ENCODE measurements at regions not wholly inside any gene's neighbourhood (a gene's known extent, or its start where the extent isn't known, plus 50 kb on each side); places are given as distances from the start of the nearest gene placed in this dataset.

DNA sequence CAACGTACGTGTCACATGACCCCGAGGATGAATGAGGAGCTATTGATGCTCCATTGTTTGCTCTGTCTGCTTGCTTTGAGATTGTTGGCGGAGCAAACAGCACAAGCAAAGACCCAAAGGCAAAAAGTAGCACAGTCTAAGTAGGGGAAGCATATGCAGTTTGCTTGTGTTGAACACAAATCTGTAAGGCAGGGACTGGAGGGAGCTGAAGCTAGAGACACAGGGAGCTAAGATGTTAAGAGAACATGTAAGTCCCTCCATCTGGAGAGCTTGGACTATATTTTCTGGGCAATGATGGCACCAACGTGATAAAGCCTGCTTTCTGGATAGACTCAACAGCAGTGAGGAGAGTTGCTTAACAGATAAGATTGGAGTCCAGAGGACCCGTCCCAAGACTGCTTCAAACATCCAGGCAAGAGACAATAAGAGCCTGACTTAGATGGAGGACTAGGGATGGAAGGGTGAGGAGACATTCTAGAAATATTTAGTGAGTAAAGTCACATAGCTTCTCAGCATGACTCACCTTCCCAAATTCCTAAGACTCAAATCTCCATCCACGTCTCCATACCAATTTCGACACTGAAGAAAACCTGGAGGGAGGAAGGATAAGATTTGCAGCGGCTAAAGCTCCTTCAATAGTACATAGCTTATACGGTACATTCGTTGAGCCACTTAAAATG, 88.1 kb upstream of the KLF7 start:
- H3K4me1 ChIP-seq = peaks cover 14 to 47% (median 42%) of the 10 kb centered on the region in 4 donors
- H3K4me3 ChIP-seq = no peak overlapping the region
- WGBS, 2 donors = 74 to 75% methylated on average over 11 of the region's 11 CpGs
- no peaks in the 10 kb centered on the region for H3K27me3 ChIP-seq
- TF ChIP-seq, protein P1, sequence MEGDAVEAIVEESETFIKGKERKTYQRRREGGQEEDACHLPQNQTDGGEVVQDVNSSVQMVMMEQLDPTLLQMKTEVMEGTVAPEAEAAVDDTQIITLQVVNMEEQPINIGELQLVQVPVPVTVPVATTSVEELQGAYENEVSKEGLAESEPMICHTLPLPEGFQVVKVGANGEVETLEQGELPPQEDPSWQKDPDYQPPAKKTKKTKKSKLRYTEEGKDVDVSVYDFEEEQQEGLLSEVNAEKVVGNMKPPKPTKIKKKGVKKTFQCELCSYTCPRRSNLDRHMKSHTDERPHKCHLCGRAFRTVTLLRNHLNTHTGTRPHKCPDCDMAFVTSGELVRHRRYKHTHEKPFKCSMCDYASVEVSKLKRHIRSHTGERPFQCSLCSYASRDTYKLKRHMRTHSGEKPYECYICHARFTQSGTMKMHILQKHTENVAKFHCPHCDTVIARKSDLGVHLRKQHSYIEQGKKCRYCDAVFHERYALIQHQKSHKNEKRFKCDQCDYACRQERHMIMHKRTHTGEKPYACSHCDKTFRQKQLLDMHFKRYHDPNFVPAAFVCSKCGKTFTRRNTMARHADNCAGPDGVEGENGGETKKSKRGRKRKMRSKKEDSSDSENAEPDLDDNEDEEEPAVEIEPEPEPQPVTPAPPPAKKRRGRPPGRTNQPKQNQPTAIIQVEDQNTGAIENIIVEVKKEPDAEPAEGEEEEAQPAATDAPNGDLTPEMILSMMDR (IDR thresholded peaks at IDR 0.05) = no peak
- TF ChIP-seq POLR2A (IDR thresholded peaks at IDR 0.05) = no peak
- no peak for TF ChIP-seq POLR2AphosphoS5 (IDR thresholded peaks at IDR 0.05)
- TF ChIP-seq EP300 (IDR thresholded peaks at IDR 0.05) = no peak
- ATAC-seq (ENCODE audit: low FRiP score in 2 of 2) (peak in 1 of 2 donors; percentile 55), DNase-seq (no peak)
- H3K36me3 ChIP-seq = no peaks in the 10 kb centered on the region
- H3K9me3 ChIP-seq = no peaks in the 10 kb centered on the region
- no peak overlapping the region for H3K27ac ChIP-seq

DNA sequence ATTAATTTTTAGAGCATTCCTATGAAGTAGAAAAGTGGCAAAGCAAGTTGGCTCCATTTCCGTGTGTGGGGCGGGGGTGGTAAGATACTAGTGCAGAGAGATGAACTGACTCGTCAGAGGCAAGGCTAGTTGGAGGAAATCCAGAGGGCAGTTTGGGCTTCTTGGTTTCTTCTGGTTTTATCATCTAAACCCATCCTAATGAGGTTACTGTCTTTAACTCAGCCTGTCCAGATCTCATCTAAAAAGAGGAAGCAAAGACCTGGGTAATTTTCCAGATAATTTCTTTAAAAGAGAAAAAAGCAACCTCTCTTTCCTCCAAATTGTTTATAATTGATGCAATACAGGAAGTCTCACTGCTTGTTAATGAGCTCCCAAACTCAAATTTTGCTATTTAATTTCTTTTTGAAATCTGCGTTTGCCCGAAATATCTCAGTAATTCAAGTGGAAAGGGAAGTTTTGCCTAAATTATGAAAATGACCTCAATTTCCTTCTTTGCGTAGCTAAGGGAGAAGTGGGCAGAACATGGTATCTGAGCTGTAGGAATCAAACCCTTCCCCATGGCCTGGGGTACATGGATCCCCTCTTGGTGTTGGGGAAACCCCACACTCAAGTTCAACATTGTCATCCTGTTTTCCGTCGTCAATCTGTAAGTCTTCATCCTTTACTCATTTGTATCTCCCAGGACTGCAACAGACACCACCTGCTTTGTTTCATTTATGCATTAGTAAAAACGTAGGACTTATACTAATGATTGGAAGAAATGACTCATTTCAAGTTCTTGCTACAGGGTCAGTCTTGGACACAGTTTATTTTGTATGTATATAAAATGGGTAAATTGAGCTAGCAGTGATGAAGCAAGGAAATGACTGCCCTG, 89.1 kb upstream of the KLF7 start:
- no peaks in the 10 kb centered on the region for H3K9me3 ChIP-seq
- H3K36me3 ChIP-seq = no peaks in the 10 kb centered on the region
- DNase-seq (no peak), ATAC-seq (ENCODE audit: low FRiP score in 2 of 2) (peak in 1 of 2 donors; percentile 47)
- no peak overlapping the region for H3K4me3 ChIP-seq
- peak overlapping the region in 2 of 4 donors; percentile 65 to 67 for H3K27ac ChIP-seq
- no peak for TF ChIP-seq POLR2A (IDR thresholded peaks at IDR 0.05)
- no peak for TF ChIP-seq EP300 (IDR thresholded peaks at IDR 0.05)
- TF ChIP-seq POLR2AphosphoS5 (IDR thresholded peaks at IDR 0.05) = no peak
- TF ChIP-seq, protein P1 (IDR thresholded peaks at IDR 0.05) = no peak
- H3K27me3 ChIP-seq = no peaks in the 10 kb centered on the region
- H3K4me1 ChIP-seq = peaks cover 19 to 54% (median 47%) of the 10 kb centered on the region in 4 donors
- 42 to 55% methylated on average over 9 of the region's 9 CpGs for WGBS, 2 donors

DNA sequence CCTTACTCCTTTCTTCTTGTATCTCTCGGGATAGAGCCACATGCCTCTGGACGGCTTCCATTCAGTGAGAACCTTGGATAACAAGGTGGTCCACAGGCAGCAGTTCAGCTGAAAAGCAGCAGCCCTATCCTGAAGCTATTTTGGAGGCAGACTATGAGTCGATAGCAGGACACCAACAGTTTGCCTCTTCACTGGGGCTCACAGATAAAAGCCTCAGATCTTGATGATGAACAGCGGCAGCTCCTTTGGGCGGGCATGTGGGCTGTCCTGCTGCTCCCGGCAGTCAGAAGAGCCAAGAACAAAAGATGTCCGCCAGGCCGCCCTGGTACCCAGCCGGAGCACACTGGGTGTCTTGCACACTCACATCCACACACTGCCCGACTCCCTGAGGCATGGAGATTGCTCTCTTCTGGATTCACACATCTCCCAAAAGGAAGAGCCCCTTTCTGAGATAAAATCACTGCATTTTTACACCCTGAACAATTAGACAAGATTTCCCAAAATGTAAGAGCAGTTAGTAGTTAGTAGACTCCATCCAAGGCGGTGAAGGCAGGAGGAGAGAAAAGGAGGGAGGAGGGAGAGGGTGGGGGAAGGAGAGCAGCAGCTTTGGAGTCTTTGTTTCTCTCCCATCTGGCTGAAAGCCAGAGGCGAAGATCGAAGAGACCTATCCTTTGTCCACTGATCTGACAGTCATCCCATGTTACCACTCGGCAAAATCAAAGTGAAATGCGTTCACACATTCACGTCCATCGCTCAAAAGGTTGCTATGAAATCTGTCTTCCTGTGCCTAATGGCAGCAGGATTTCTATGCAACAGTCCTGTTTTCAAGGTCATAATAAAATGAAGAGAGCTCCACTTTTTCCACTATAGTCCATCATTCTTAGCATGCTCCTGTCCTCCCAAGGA, 90.1 kb upstream of the KLF7 start:
- Histone ChIP-seq H3K4me3 (no peak overlapping the region), H3K4me1 (peaks cover 19 to 54% (median 45%) of the 10 kb centered on the region in 4 donors), H3K27ac (peak overlapping the region in 2 of 4 donors; percentile 65 to 67), H3K36me3 (no peaks in the 10 kb centered on the region), H3K27me3 (no peaks in the 10 kb centered on the region), H3K9me3 (no peaks in the 10 kb centered on the region)
- no peak for ATAC-seq (ENCODE audit: low FRiP score in 2 of 2)
- TF ChIP-seq, protein P1 (IDR thresholded peaks at IDR 0.05) = no peak
- TF ChIP-seq POLR2AphosphoS5 (IDR thresholded peaks at IDR 0.05) = no peak
- TF ChIP-seq EP300 (IDR thresholded peaks at IDR 0.05) = no peak
- no peak for TF ChIP-seq POLR2A (IDR thresholded peaks at IDR 0.05)
- DNase-seq = peak in 1 of 2 donors; percentile 41
- 84 to 90% methylated on average over 17 of the region's 17 CpGs for WGBS, 2 donors

DNA sequence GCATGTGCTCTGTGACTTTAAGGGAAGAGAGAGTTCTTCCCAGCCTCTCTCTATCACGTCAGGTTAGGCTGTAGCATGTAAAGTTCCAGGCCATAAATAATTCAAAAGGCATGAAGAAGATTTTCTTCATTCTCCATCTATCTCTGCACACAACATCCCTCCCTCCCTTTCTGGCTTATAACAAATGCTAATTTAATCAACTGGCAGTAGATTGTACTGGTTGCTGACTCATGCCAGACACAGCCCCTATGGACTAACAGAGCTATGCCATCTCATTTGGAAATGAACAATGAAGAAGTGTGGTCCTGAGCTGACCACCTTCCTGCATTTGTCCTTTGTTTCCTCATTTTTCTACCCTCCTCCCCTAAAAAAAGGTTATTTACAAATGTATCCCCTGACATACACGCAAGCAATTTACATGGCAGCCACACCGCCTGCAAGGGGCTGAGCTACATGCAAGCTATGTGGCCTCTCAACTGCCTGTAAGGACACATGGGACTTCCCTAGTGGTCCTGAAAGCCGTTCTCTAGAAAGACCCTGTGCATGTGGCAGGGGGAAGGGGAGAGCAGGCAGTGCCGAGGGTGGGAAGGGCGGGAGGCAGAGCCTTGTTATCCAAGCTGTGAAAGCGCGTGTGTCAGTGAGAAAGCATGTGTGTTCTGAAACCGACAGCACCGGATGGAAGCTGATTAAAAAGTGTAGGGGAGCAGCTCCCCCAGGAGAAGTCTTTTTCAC, 90.9 kb upstream of the KLF7 start:
- Histone ChIP-seq H3K9me3 (no peaks in the 10 kb centered on the region), H3K4me1 (peaks cover 19 to 54% (median 45%) of the 10 kb centered on the region in 4 donors), H3K4me3 (no peak overlapping the region), H3K27ac (peak overlapping the region; percentile 19 to 67 (median 56)), H3K36me3 (no peaks in the 10 kb centered on the region), H3K27me3 (no peaks in the 10 kb centered on the region)
- no peak for TF ChIP-seq POLR2AphosphoS5 (IDR thresholded peaks at IDR 0.05)
- TF ChIP-seq, protein P1 (IDR thresholded peaks at IDR 0.05) = no peak
- TF ChIP-seq POLR2A (IDR thresholded peaks at IDR 0.05) = no peak
- no peak for TF ChIP-seq EP300 (IDR thresholded peaks at IDR 0.05)
- 62 to 65% methylated on average over 10 of the region's 10 CpGs for WGBS, 2 donors
- no peak for DNase-seq
- no peak for ATAC-seq (ENCODE audit: low FRiP score in 2 of 2)

Data from upper lobe of left lung (tissue), 6 donors.